ENCODE measurements at regions not wholly inside any gene's neighbourhood (a gene's known extent, or its start where the extent isn't known, plus 50 kb on each side); places are given as distances from the start of the nearest gene placed in this dataset.

DNA sequence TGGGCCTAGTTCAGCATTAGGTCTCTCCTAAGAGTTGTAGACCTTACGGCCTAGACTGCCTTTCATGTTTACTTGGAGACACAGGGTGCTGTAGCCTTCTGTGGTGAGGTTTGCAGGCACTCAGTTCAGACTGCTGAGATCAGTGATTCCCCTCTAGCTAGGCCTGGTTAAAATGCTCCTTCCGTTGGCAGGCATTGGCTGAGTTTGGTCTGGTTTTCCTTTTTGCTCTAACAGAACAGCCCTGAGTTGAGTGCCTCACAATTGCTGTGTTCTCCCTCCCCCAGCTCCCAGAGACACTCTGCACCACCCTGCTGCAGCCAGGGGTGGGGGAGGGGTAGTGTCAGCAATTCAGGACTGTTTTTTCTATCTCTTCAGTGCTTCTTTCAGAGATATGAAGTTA, 178.9 kb upstream of the DYRK2 start:
- POLR2A ChIA-PET: no interaction called here
- H2AFZ ChIP-seq (ENCODE audit: control insufficient read depth, low read depth, low read length): no peak overlapping the region
- no peaks in the 10 kb centered on the region for H3K36me3 ChIP-seq (ENCODE audit: control insufficient read depth in 2 of 2, insufficient read depth in 2 of 2, low read length in 1 of 2)
- H3K9me3 ChIP-seq (replicated peaks; ENCODE audit: control insufficient read depth, insufficient read depth, low read length): no peaks in the 10 kb centered on the region; the same call in 2 of the 3 replicates
- H3K79me2 ChIP-seq (ENCODE audit: control insufficient read depth, insufficient read depth, low read length): no peaks in the 10 kb centered on the region
- no peak overlapping the region for H3K27ac ChIP-seq (ENCODE audit: control insufficient read depth, insufficient read depth)
- H4K20me1 ChIP-seq (ENCODE audit: control insufficient read depth, insufficient read depth): no peaks in the 10 kb centered on the region
- no TSS peak for BruUV-seq (replicated peaks)
- in situ Hi-C loops (cut with MboI): no loop called here
- CTCF ChIA-PET: no interaction called here
- 100% methylated on average over 2 of the region's 2 CpGs for WGBS (ENCODE audit: insufficient coverage, insufficient replicate concordance, low lambda C conversion rate, missing lambda C conversion rate)
- SMC1A ChIA-PET (ENCODE audit: uncharacterized antibody, unreplicated experiment): no interaction called here
- no peaks in the 10 kb centered on the region for H3K4me1 ChIP-seq (ENCODE audit: control insufficient read depth, insufficient read depth, low read length)
- FAIRE-seq (no peak), ATAC-seq (no peak), DNase-seq (ENCODE audit: low read depth, low spot score) (no peak)
- intact Hi-C loops (cut with micrococcal nuclease; ENCODE audit: unreplicated experiment): no loop called here
- H3K4me2 ChIP-seq (ENCODE audit: control insufficient read depth, insufficient read depth): no peak overlapping the region
- no peak overlapping the region for H3K9ac ChIP-seq (ENCODE audit: control insufficient read depth, insufficient read depth, low read length)
- RAD21 ChIA-PET (ENCODE audit: unreplicated experiment): no interaction called here
- no peak overlapping the region for H3K4me3 ChIP-seq
- H3K27me3 ChIP-seq (replicated peaks in 1 of 2; ENCODE audit: control insufficient read depth in 2 of 2, insufficient read depth in 2 of 2, low read length in 1 of 2): no peaks in the 10 kb centered on the region
- TF ChIP-seq TAF1 (IDR thresholded peaks at IDR 0.05; ENCODE audit: borderline replicate concordance, low read depth, low read length) (no peak), JUNB (IDR thresholded peaks at IDR 0.05) (no peak), SMARCA5 (IDR thresholded peaks at IDR 0.05) (no peak), MTA3 (IDR thresholded peaks at IDR 0.05; ENCODE audit: borderline replicate concordance, low read length) (no peak), POLR2AphosphoS2 (IDR thresholded peaks at IDR 0.05; ENCODE audit: low read depth, low read length) (no peak), BACH1 (IDR thresholded peaks at IDR 0.05; ENCODE audit: borderline replicate concordance) (no peak), HDAC6 (IDR thresholded peaks at IDR 0.05; ENCODE audit: unreplicated experiment) (no peak), ETV6 (conservative IDR thresholded peaks at IDR 0.05 in 1 of 2, IDR thresholded peaks at IDR 0.05 in 1 of 2; ENCODE audit: borderline replicate concordance in 1 of 2, low read depth in 1 of 2) (no peak), BRCA1 (IDR thresholded peaks at IDR 0.05; ENCODE audit: low read depth, low read length) (no peak), EGR1 (IDR thresholded peaks at IDR 0.05; ENCODE audit: borderline replicate concordance in 1 of 2, low read depth in 2 of 2, low read length in 2 of 2) (no peak), POLR2A (IDR thresholded peaks at IDR 0.05; ENCODE audit: low read depth, low read length) (no peak), NR2C2 (IDR thresholded peaks at IDR 0.05; ENCODE audit: borderline replicate concordance, control insufficient read depth, insufficient read length, low read depth) (no peak)
- TF ChIP-seq, protein P1, sequence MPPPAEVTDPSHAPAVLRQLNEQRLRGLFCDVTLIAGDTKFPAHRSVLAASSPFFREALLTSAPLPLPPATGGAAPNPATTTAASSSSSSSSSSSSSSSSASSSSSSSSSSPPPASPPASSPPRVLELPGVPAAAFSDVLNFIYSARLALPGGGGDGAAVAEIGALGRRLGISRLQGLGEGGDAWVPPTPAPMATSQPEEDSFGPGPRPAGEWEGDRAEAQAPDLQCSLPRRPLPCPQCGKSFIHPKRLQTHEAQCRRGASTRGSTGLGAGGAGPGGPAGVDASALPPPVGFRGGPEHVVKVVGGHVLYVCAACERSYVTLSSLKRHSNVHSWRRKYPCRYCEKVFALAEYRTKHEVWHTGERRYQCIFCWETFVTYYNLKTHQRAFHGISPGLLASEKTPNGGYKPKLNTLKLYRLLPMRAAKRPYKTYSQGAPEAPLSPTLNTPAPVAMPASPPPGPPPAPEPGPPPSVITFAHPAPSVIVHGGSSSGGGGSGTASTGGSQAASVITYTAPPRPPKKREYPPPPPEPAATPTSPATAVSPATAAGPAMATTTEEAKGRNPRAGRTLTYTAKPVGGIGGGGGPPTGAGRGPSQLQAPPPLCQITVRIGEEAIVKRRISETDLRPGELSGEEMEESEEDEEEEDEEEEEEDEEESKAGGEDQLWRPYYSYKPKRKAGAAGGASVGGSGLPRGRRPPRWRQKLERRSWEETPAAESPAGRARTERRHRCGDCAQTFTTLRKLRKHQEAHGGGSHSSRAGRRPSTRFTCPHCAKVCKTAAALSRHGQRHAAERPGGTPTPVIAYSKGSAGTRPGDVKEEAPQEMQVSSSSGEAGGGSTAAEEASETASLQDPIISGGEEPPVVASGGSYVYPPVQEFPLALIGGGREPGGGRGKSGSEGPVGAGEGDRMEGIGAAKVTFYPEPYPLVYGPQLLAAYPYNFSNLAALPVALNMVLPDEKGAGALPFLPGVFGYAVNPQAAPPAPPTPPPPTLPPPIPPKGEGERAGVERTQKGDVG (CRISPR knock-in tag; IDR thresholded peaks at IDR 0.05): no peak
- TF ChIP-seq, protein P2, sequence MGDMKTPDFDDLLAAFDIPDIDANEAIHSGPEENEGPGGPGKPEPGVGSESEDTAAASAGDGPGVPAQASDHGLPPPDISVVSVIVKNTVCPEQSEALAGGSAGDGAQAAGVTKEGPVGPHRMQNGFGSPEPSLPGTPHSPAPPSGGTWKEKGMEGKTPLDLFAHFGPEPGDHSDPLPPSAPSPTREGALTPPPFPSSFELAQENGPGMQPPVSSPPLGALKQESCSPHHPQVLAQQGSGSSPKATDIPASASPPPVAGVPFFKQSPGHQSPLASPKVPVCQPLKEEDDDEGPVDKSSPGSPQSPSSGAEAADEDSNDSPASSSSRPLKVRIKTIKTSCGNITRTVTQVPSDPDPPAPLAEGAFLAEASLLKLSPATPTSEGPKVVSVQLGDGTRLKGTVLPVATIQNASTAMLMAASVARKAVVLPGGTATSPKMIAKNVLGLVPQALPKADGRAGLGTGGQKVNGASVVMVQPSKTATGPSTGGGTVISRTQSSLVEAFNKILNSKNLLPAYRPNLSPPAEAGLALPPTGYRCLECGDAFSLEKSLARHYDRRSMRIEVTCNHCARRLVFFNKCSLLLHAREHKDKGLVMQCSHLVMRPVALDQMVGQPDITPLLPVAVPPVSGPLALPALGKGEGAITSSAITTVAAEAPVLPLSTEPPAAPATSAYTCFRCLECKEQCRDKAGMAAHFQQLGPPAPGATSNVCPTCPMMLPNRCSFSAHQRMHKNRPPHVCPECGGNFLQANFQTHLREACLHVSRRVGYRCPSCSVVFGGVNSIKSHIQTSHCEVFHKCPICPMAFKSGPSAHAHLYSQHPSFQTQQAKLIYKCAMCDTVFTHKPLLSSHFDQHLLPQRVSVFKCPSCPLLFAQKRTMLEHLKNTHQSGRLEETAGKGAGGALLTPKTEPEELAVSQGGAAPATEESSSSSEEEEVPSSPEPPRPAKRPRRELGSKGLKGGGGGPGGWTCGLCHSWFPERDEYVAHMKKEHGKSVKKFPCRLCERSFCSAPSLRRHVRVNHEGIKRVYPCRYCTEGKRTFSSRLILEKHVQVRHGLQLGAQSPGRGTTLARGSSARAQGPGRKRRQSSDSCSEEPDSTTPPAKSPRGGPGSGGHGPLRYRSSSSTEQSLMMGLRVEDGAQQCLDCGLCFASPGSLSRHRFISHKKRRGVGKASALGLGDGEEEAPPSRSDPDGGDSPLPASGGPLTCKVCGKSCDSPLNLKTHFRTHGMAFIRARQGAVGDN (IDR thresholded peaks at IDR 0.05): no peak
- TF ChIP-seq, protein P3, sequence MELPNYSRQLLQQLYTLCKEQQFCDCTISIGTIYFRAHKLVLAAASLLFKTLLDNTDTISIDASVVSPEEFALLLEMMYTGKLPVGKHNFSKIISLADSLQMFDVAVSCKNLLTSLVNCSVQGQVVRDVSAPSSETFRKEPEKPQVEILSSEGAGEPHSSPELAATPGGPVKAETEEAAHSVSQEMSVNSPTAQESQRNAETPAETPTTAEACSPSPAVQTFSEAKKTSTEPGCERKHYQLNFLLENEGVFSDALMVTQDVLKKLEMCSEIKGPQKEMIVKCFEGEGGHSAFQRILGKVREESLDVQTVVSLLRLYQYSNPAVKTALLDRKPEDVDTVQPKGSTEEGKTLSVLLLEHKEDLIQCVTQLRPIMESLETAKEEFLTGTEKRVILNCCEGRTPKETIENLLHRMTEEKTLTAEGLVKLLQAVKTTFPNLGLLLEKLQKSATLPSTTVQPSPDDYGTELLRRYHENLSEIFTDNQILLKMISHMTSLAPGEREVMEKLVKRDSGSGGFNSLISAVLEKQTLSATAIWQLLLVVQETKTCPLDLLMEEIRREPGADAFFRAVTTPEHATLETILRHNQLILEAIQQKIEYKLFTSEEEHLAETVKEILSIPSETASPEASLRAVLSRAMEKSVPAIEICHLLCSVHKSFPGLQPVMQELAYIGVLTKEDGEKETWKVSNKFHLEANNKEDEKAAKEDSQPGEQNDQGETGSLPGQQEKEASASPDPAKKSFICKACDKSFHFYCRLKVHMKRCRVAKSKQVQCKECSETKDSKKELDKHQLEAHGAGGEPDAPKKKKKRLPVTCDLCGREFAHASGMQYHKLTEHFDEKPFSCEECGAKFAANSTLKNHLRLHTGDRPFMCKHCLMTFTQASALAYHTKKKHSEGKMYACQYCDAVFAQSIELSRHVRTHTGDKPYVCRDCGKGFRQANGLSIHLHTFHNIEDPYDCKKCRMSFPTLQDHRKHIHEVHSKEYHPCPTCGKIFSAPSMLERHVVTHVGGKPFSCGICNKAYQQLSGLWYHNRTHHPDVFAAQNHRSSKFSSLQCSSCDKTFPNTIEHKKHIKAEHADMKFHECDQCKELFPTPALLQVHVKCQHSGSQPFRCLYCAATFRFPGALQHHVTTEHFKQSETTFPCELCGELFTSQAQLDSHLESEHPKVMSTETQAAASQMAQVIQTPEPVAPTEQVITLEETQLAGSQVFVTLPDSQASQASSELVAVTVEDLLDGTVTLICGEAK (IDR thresholded peaks at IDR 0.05; ENCODE audit: borderline replicate concordance): no peak

Measured in GM12878 (cell line).